ENCODE measurements at regions not wholly inside any gene's neighbourhood (a gene's known extent, or its start where the extent isn't known, plus 50 kb on each side); places are given as distances from the start of the nearest gene placed in this dataset.

GRCh38 chr14:39948235-39948634, 516.0 kb upstream of the FBXO33 start:
- Histone ChIP-seq H3K4me3 (no peak overlapping the region), H3K4me1 (no peaks in the 10 kb centered on the region), H3K36me3 (no peaks in the 10 kb centered on the region), H3K27me3 (no peaks in the 10 kb centered on the region), H3K27ac (no peak overlapping the region), H3K9me3 (peaks cover 0 to 33% (median 21%) of the 10 kb centered on the region in 4 donors)
- TF ChIP-seq POLR2A (IDR thresholded peaks at IDR 0.05) (no peak), POLR2AphosphoS5 (IDR thresholded peaks at IDR 0.05) (no peak), EP300 (IDR thresholded peaks at IDR 0.05) (no peak)
- TF ChIP-seq, protein P1, sequence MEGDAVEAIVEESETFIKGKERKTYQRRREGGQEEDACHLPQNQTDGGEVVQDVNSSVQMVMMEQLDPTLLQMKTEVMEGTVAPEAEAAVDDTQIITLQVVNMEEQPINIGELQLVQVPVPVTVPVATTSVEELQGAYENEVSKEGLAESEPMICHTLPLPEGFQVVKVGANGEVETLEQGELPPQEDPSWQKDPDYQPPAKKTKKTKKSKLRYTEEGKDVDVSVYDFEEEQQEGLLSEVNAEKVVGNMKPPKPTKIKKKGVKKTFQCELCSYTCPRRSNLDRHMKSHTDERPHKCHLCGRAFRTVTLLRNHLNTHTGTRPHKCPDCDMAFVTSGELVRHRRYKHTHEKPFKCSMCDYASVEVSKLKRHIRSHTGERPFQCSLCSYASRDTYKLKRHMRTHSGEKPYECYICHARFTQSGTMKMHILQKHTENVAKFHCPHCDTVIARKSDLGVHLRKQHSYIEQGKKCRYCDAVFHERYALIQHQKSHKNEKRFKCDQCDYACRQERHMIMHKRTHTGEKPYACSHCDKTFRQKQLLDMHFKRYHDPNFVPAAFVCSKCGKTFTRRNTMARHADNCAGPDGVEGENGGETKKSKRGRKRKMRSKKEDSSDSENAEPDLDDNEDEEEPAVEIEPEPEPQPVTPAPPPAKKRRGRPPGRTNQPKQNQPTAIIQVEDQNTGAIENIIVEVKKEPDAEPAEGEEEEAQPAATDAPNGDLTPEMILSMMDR (IDR thresholded peaks at IDR 0.05): no peak
- intact Hi-C loops (cut with DNase I; ENCODE audit: low total_unique reads): no loop called here
- WGBS, 5 donors: 80 to 86% (median 82%) methylated on average over 2 of the region's 2 CpGs
- DNase-seq: no peak

GRCh38 chr14:39946807-39947206, 514.6 kb upstream of the FBXO33 start:
- H3K4me1 ChIP-seq: no peaks in the 10 kb centered on the region
- intact Hi-C loops (cut with DNase I; ENCODE audit: low total_unique reads): no loop called here
- 70 to 81% (median 76%) methylated on average over 2 of the region's 2 CpGs for WGBS, 5 donors
- no peak overlapping the region for H3K4me3 ChIP-seq
- no peaks in the 10 kb centered on the region for H3K27me3 ChIP-seq
- DNase-seq: no peak
- H3K36me3 ChIP-seq: no peaks in the 10 kb centered on the region
- peaks cover 0 to 19% (median 7%) of the 10 kb centered on the region in 4 donors for H3K9me3 ChIP-seq
- no peak overlapping the region for H3K27ac ChIP-seq
- TF ChIP-seq POLR2A (IDR thresholded peaks at IDR 0.05) (no peak), EP300 (IDR thresholded peaks at IDR 0.05) (no peak), POLR2AphosphoS5 (IDR thresholded peaks at IDR 0.05) (no peak)
- TF ChIP-seq, protein P1 (IDR thresholded peaks at IDR 0.05): no peak

GRCh38 chr14:39939023-39939422, 506.8 kb upstream of the FBXO33 start:
- DNase-seq: no peak
- no peaks in the 10 kb centered on the region for H3K4me1 ChIP-seq
- peaks cover 0 to 12% (median 5%) of the 10 kb centered on the region in 4 donors for H3K9me3 ChIP-seq
- no peaks in the 10 kb centered on the region for H3K36me3 ChIP-seq
- intact Hi-C loops (cut with DNase I; ENCODE audit: low total_unique reads): no loop called here
- no peak overlapping the region for H3K4me3 ChIP-seq
- H3K27me3 ChIP-seq: no peaks in the 10 kb centered on the region
- no peak overlapping the region for H3K27ac ChIP-seq
- TF ChIP-seq POLR2AphosphoS5 (IDR thresholded peaks at IDR 0.05): no peak
- no peak for TF ChIP-seq POLR2A (IDR thresholded peaks at IDR 0.05)
- TF ChIP-seq, protein P1 (IDR thresholded peaks at IDR 0.05): no peak
- TF ChIP-seq EP300 (IDR thresholded peaks at IDR 0.05): no peak

GRCh38 chr14:39912192-39913100, 480.2 kb upstream of the FBXO33 start:
- intact Hi-C loops (cut with DNase I; ENCODE audit: low total_unique reads): no loop called here
- H3K27me3 ChIP-seq: no peaks in the 10 kb centered on the region
- no peak overlapping the region for H3K27ac ChIP-seq
- no peak overlapping the region for H3K4me3 ChIP-seq
- no peaks in the 10 kb centered on the region for H3K36me3 ChIP-seq
- TF ChIP-seq POLR2A (IDR thresholded peaks at IDR 0.05): no peak
- H3K4me1 ChIP-seq: no peaks in the 10 kb centered on the region
- no peak for DNase-seq
- H3K9me3 ChIP-seq: no peaks in the 10 kb centered on the region
- WGBS, 5 donors: 62 to 75% (median 73%) methylated on average over 6 of the region's 6 CpGs

DNA sequence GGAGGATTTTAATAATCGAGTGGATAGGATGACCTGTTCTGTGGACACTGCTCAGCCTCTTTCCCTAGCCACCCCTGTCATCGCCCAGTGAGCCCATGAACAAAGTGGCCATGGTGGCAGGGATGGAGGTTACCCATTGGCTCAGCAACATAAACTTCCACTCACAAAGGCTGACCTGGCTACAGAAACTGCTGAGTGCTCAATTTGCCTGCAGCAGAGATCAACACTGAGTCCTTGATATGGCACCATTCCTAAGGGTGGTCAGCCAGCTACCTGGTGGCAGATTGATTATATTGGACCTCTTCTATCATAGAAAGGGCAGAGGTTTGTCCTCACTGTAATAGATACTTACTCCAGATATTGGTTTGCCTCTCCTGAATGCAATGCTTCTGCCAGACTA, 465.4 kb upstream of the FBXO33 start:
- intact Hi-C loops (cut with DNase I; ENCODE audit: low total_unique reads): no loop called here
- Histone ChIP-seq H3K4me3 (no peak overlapping the region), H3K27me3 (no peaks in the 10 kb centered on the region), H3K27ac (no peak overlapping the region), H3K9me3 (peaks cover 0 to 47% (median 22%) of the 10 kb centered on the region in 4 donors), H3K36me3 (no peaks in the 10 kb centered on the region), H3K4me1 (no peaks in the 10 kb centered on the region)
- no peak for TF ChIP-seq POLR2A (IDR thresholded peaks at IDR 0.05)
- no peak for TF ChIP-seq POLR2AphosphoS5 (IDR thresholded peaks at IDR 0.05)
- TF ChIP-seq, protein P1 (IDR thresholded peaks at IDR 0.05): no peak
- TF ChIP-seq EP300 (IDR thresholded peaks at IDR 0.05): no peak
- no peak for DNase-seq
- 90 to 96% (median 92%) methylated on average over 2 of the region's 2 CpGs for WGBS, 5 donors

All from stomach (tissue), 8 donors.